ENCODE measurements at regions not wholly inside any gene's neighbourhood (a gene's known extent, or its start where the extent isn't known, plus 50 kb on each side); places are given as distances from the start of the nearest gene placed in this dataset.

DNA sequence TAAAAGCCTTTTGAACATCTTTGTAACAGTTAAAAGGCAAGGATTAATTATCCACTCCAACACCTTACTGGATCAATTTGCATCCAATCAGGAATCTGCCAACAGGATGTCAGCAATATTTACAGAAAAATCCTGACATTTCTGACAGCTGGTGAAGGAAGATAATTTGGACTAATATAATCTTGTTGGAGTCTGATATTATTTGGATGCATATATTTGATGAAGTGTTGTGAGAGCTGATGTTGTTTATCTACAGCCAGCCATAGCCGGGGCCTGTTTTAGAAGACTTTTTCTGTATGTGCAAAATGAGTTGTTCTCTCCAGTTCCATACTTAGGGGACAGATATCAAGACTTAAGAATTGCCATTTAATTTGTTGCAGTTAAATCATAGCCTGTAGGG lies 91.1 kb downstream of the GPR37 start:
- TF ChIP-seq, protein P1, sequence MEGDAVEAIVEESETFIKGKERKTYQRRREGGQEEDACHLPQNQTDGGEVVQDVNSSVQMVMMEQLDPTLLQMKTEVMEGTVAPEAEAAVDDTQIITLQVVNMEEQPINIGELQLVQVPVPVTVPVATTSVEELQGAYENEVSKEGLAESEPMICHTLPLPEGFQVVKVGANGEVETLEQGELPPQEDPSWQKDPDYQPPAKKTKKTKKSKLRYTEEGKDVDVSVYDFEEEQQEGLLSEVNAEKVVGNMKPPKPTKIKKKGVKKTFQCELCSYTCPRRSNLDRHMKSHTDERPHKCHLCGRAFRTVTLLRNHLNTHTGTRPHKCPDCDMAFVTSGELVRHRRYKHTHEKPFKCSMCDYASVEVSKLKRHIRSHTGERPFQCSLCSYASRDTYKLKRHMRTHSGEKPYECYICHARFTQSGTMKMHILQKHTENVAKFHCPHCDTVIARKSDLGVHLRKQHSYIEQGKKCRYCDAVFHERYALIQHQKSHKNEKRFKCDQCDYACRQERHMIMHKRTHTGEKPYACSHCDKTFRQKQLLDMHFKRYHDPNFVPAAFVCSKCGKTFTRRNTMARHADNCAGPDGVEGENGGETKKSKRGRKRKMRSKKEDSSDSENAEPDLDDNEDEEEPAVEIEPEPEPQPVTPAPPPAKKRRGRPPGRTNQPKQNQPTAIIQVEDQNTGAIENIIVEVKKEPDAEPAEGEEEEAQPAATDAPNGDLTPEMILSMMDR (IDR thresholded peaks at IDR 0.05): no peak
- no peaks in the 10 kb centered on the region for H3K4me1 Mint-ChIP-seq
- no peaks in the 10 kb centered on the region for H3K9me3 Mint-ChIP-seq
- no peak for DNase-seq
- intact Hi-C loops (cut with micrococcal nuclease): no loop called here
- ChIA-PET POLR2A (no interaction called here), CTCF (no interaction called here)
- no peaks in the 10 kb centered on the region for H3K27me3 Mint-ChIP-seq
- H3K27ac Mint-ChIP-seq: no peak overlapping the region
- H3K4me3 Mint-ChIP-seq: no peak overlapping the region
- ATAC-seq (ENCODE audit: low read depth): no peak
- H3K36me3 Mint-ChIP-seq (ENCODE audit: low read depth): no peaks in the 10 kb centered on the region

DNA sequence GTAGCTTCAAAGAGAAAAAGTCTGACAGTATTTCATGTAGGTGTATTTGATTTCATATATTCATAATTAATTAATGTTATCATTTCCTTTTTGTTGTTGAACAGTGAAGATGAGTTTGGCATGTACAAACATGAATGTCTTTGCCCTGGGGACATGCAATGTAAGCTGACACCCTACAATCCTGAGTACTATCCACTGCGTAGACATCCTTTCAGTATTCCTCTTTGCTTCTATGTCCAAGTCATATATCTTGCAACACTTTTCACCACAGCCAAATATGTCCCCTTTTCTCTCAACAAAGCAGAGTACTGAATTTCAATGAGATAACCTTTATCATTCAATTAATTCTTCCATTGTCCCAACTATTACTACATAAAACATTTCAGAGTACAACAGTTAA lies 93.6 kb downstream of the GPR37 start:
- H3K4me1 Mint-ChIP-seq: no peaks in the 10 kb centered on the region
- CTCF ChIA-PET: no interaction called here
- POLR2A ChIA-PET: no interaction called here

DNA sequence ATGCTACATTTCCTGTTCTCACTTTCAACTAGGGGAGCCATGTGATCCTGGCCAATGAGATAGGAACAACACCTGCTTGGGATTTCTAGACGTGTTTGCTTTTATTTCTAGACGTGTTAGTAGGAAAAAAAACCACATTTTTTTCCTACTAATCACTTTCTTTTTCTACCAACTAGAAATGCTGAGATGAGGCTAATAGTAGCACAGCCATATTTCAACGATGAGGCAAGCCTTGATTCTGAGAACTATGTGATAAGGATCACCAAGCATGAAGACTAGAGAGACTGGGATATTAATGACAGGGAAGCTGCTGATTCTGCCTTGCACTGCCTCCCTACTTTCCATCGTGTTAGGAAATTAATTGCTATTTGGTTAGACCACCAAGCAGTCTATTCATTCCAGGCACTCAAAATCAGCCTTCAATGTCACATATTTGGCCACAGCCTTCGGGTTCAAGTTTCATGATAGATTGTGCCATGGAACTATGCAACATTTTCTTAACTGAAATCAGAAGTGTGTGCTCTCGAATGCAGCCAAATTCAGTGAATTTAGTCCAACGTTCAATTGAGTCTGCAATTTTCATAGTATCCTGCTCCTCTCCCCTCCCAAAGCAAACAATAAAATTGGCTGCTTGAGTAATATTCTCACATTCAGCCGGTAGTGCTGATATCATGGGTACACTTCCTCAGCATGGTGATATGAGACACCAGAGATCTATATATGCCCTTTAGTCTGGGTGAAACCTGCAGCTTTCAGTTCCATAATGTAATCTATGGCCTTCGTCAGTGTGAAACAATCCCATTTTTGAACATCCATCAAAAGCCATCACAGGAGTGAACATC lies 98.1 kb downstream of the GPR37 start:
- ChIA-PET CTCF (no interaction called here), POLR2A (no interaction called here)
- DNase-seq: no peak
- ATAC-seq (ENCODE audit: low read depth): no peak
- Mint-ChIP-seq H3K27ac (no peak overlapping the region), H3K4me1 (no peaks in the 10 kb centered on the region), H3K27me3 (no peaks in the 10 kb centered on the region), H3K4me3 (no peak overlapping the region), H3K9me3 (no peaks in the 10 kb centered on the region), H3K36me3 (ENCODE audit: low read depth) (no peaks in the 10 kb centered on the region)
- TF ChIP-seq, protein P1 (IDR thresholded peaks at IDR 0.05): no peak
- intact Hi-C loops (cut with micrococcal nuclease): no loop called here

More for the DNA sequence above, 93.6 kb downstream of the GPR37 start:
- ATAC-seq (ENCODE audit: low read depth) (no peak), DNase-seq (no peak)
- Mint-ChIP-seq H3K27me3 (no peaks in the 10 kb centered on the region), H3K36me3 (ENCODE audit: low read depth) (no peaks in the 10 kb centered on the region), H3K27ac (no peak overlapping the region), H3K4me3 (no peak overlapping the region), H3K9me3 (no peaks in the 10 kb centered on the region)
- TF ChIP-seq, protein P1 (IDR thresholded peaks at IDR 0.05): no peak
- intact Hi-C loops (cut with micrococcal nuclease): no loop called here

DNA sequence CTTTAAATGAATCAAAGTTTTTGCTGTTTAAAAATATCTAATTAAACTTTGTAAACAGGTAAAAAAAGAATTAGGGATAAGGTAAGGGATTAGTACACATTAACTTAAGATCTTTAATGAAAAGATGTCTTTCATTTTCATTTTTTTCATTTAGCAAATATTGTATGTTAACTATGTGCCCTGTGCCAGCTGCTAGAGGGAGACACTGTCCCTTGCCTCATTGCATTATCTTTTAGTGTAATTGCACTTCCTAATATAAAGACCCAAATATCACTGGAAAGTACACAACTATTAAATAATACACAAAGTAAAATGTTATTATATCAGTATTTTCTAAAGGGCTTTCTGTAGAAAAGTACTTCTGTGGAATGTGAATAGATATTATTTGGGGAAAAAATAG lies 102.7 kb downstream of the GPR37 start:
- Mint-ChIP-seq H3K9me3 (no peaks in the 10 kb centered on the region), H3K27ac (no peak overlapping the region), H3K27me3 (no peaks in the 10 kb centered on the region), H3K4me1 (no peaks in the 10 kb centered on the region), H3K36me3 (ENCODE audit: low read depth) (no peaks in the 10 kb centered on the region), H3K4me3 (no peak overlapping the region)
- intact Hi-C loops (cut with micrococcal nuclease): no loop called here
- ChIA-PET POLR2A (no interaction called here), CTCF (no interaction called here)
- TF ChIP-seq, protein P1 (IDR thresholded peaks at IDR 0.05): no peak
- no peak for DNase-seq
- no peak for ATAC-seq (ENCODE audit: low read depth)

DNA sequence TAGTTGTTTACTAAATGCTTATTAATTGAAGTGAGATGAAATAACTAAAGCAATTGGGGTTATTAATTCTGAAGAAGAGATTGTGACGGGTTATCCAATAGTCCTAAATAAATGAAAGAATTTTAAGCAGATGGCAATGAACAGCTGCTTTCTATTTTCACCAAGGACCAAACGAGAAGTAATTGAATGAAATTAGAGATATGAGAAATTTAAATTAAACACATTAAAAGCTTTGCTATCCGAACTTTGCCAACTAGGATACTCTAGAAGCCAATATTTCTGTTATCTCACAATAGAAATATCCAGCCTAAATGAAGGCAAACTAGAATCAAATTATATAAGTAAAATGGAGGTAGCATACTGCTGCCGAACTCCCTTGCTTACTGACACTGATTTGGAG lies 103.2 kb downstream of the GPR37 start:
- intact Hi-C loops (cut with micrococcal nuclease): no loop called here
- ATAC-seq (ENCODE audit: low read depth) (no peak), DNase-seq (no peak)
- H3K36me3 Mint-ChIP-seq (ENCODE audit: low read depth): no peaks in the 10 kb centered on the region
- ChIA-PET CTCF (no interaction called here), POLR2A (no interaction called here)
- no peaks in the 10 kb centered on the region for H3K9me3 Mint-ChIP-seq
- H3K4me3 Mint-ChIP-seq: no peak overlapping the region
- H3K27ac Mint-ChIP-seq: no peak overlapping the region
- TF ChIP-seq, protein P1 (IDR thresholded peaks at IDR 0.05): no peak
- H3K27me3 Mint-ChIP-seq: no peaks in the 10 kb centered on the region
- no peaks in the 10 kb centered on the region for H3K4me1 Mint-ChIP-seq
